HCT116 (cell line): ENCODE measurements at regions not wholly inside any gene's neighbourhood (a gene's known extent, or its start where the extent isn't known, plus 50 kb on each side); places are given as distances from the start of the nearest gene placed in this dataset.
"Not testable (repeated sequence)": the region's sequence is repeated elsewhere in the genome, so short reads cannot be mapped to it uniquely, and the experiment has no call there.

Experiments
- ATAC-seq: fragments of 200-7000 bp; cut with Tn5 transposase; 2 replicates; pipeline ENCODE4 v1.9.1; 2020; ENCODE audit warnings: mild to moderate bottlenecking, moderate library complexity
- BruUV-seq: library from RNA; stranded (reverse); fragments of 400-500 nt; replicated peaks from 2 replicates; lab custom pipeline; 2021; lab: Mats Ljungman, UMichigan
- CTCF ChIA-PET: fragments of 300-600 bp; sonication (Branson Sonifier 250); formaldehyde crosslinking; loops from one replicate; lab custom pipeline; 2021; ENCODE audit warnings: antibody characterized with exemption; lab: Charles Lee
- POLR2A ChIA-PET: fragments of 300-600, 350-600 bp; sonication (Branson Sonifier 250); formaldehyde crosslinking; loops from one replicate; lab custom pipeline; 2021; ENCODE audit warnings: antibody characterized with exemption; lab: Charles Lee
- RAD21 ChIA-PET, 2 experiments: fragments of 300-600 bp; sonication (Branson Sonifier 250); formaldehyde crosslinking; loops; one replicate each; lab custom pipeline; 2023; ENCODE audit warnings: low total read pairs in 2 of 2; ENCODE audit not compliant: uncharacterized antibody in 2 of 2, unreplicated experiment in 2 of 2, low non-redundant PET in 1 of 2; lab: Charles Lee
- DNase-seq: peaks from one replicate; pipeline ENCODE4 v3.0.0-alpha.2; 2010; ENCODE audit warnings: low read depth, low spot score
- H2AFZ ChIP-seq: fragments of 200-600 bp; shearing (Covaris generic), sonication (generic); 2 replicates; pipeline ENCODE4 v1.6.1; 2017; ENCODE audit warnings: low read depth, mixed run types, mixed read lengths, antibody characterized with exemption, low read length; ENCODE audit not compliant: poor library complexity, severe bottlenecking
- H3K27ac ChIP-seq: 2 replicates; pipeline ENCODE4 v1.5.1; 2012; ENCODE audit warnings: low read depth, low read length
- H3K27me3 ChIP-seq: fragments of 200-600 bp; sonication (generic); 2 replicates; pipeline ENCODE4 v1.6.1; 2016; ENCODE audit warnings: mixed run types, low read length, mixed read lengths; ENCODE audit not compliant: insufficient read depth
- H3K36me3 ChIP-seq, 2 experiments: fragments of 200-500 bp in 1 of 2; fragments of 200-600 bp in 1 of 2; sonication (Bioruptor generic) in 1 of 2; sonication (generic) in 1 of 2; 2 replicates each; pipeline versions ENCODE4 v1.5.1 to v1.6.1; 2014 to 2016; ENCODE audit warnings: low read length in 2 of 2, inconsistent platforms in 1 of 2, mixed read lengths in 1 of 2, mixed run types in 1 of 2; ENCODE audit not compliant: insufficient read depth in 2 of 2, control insufficient read depth in 1 of 2
- H3K4me1 ChIP-seq, 2 experiments: fragments of 200-600 bp in 1 of 2; sonication (generic) in 1 of 2; 2 replicates each; pipeline versions ENCODE4 v1.5.1 to v1.6.1; 2012 to 2017; ENCODE audit warnings: low read length in 2 of 2, inconsistent platforms in 1 of 2, mild to moderate bottlenecking in 1 of 2, mixed read lengths in 1 of 2, mixed run types in 1 of 2, moderate library complexity in 1 of 2; ENCODE audit not compliant: insufficient read depth in 2 of 2, control insufficient read depth in 1 of 2
- H3K4me2 ChIP-seq: fragments of 200-600 bp; sonication (generic); 2 replicates; pipeline ENCODE4 v1.6.1; 2017; ENCODE audit warnings: mixed run types, low read length, mixed read lengths
- H3K4me3 ChIP-seq, 2 experiments: fragments of 200-600 bp in 1 of 2; sonication (generic) in 1 of 2; replicated peaks in 1 of 2; 2 replicates each; pipeline ENCODE4 v1.5.1; 2011 to 2016; ENCODE audit warnings: low read length in 2 of 2, control low read depth in 1 of 2, low read depth in 1 of 2, mild to moderate bottlenecking in 1 of 2, mixed read lengths in 1 of 2, mixed run types in 1 of 2
- H3K79me2 ChIP-seq: fragments of 200-600 bp; sonication (generic); 2 replicates; pipeline ENCODE4 v1.6.1; 2017; ENCODE audit warnings: mild to moderate bottlenecking, mixed run types, low read length, moderate library complexity, mixed read lengths; ENCODE audit not compliant: insufficient read depth
- H3K9ac ChIP-seq: fragments of 200-600 bp; sonication (generic); 2 replicates; pipeline ENCODE4 v1.6.1; 2016; ENCODE audit warnings: low read length, mixed read lengths
- H3K9me2 ChIP-seq: fragments of 200-600 bp; sonication (generic), shearing (Covaris generic); 2 replicates; pipeline ENCODE4 v1.6.1; 2017; ENCODE audit warnings: mixed run types, mild to moderate bottlenecking, moderate library complexity; ENCODE audit not compliant: insufficient read depth
- H3K9me3 ChIP-seq, 2 experiments: fragments of 200-500 bp in 1 of 2; fragments of 200-600 bp in 1 of 2; sonication (Bioruptor generic) in 1 of 2; sonication (generic) in 1 of 2; 2 replicates each; pipeline ENCODE4 v1.6.1; 2014 to 2017; ENCODE audit warnings: low read length in 2 of 2, mixed read lengths in 2 of 2, inconsistent platforms in 1 of 2, low read depth in 1 of 2, mild to moderate bottlenecking in 1 of 2, mixed run types in 1 of 2, moderate library complexity in 1 of 2; ENCODE audit not compliant: control insufficient read depth in 1 of 2, insufficient read depth in 1 of 2
- H4K20me1 ChIP-seq: fragments of 200-600 bp; sonication (generic), shearing (Covaris generic); 2 replicates; pipeline ENCODE4 v1.6.1; 2017; ENCODE audit warnings: mixed run types, mild to moderate bottlenecking, moderate library complexity; ENCODE audit not compliant: insufficient read depth
- intact Hi-C: fragments of 100-400 bp; cut with micrococcal nuclease; formaldehyde crosslinking; loops from 2 replicates; pipeline ENCODE4 v1.10.0; 2022

DNA sequence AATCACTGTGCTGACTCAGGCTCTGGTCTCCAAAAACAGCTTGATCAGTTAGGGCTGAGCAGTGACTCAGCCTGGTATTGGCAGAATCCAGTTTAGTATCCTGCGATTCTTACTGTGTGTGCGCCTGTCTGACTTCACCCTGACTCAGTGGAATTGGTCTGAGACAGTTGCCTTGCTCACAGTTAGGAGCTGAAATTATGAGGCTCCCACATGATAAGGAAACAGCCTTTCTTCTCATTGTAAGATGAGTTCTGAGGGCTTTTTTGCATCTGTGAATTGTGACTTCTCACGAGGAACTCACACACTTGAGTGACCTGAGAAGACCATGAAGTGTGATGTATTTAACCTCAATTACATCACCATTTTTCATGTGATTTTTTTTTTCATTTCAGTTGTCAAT lies 1282.4 kb downstream of the RPIA start:
- H3K36me3 ChIP-seq, intact Hi-C loops, H3K79me2 ChIP-seq, H3K4me3 ChIP-seq, ATAC-seq, H2AFZ ChIP-seq, H3K4me1 ChIP-seq, H4K20me1 ChIP-seq, RAD21 ChIA-PET, H3K27ac ChIP-seq, H3K4me2 ChIP-seq, CTCF ChIA-PET, H3K9me2 ChIP-seq, DNase-seq, POLR2A ChIA-PET, H3K27me3 ChIP-seq, H3K9me3 ChIP-seq, BruUV-seq, H3K9ac ChIP-seq: not testable (repeated sequence)

GRCh38 chr2:89979826-89980537 lies 1288.5 kb downstream of the RPIA start:
- H3K27me3 ChIP-seq, H3K36me3 ChIP-seq, POLR2A ChIA-PET, H3K4me1 ChIP-seq, H3K4me3 ChIP-seq, RAD21 ChIA-PET, CTCF ChIA-PET, H3K9me3 ChIP-seq, H3K27ac ChIP-seq, intact Hi-C loops, ATAC-seq, DNase-seq, H3K9me2 ChIP-seq, H2AFZ ChIP-seq, BruUV-seq, H3K79me2 ChIP-seq, H3K4me2 ChIP-seq, H4K20me1 ChIP-seq, H3K9ac ChIP-seq: not testable (repeated sequence)

DNA sequence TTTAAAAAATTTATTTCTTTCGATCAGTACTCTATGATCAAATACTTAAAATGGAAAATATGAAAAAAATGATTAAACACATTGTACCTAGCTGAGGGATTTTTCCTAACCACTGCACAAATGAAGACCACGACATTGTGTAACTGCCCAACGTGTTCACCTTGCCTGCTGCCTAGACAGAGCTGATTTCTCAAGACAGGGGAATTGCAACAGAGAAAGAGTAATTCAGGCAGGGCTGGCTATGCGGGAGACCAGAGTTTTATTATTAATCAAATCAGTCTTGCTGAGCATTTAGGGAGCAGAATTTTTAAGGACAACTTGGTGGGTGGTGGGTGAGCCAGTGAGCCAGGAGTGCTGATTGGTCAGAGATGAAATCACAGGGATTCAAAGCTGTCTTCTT lies 1290.8 kb downstream of the RPIA start:
- H4K20me1 ChIP-seq, POLR2A ChIA-PET, H3K9me3 ChIP-seq, H3K9me2 ChIP-seq, H3K9ac ChIP-seq, H3K4me3 ChIP-seq, H3K27ac ChIP-seq, BruUV-seq, DNase-seq, H3K36me3 ChIP-seq, H3K4me2 ChIP-seq, intact Hi-C loops, CTCF ChIA-PET, ATAC-seq, RAD21 ChIA-PET, H2AFZ ChIP-seq, H3K4me1 ChIP-seq, H3K79me2 ChIP-seq, H3K27me3 ChIP-seq: not testable (repeated sequence)

GRCh38 chr2:89985650-89986049 lies 1294.2 kb downstream of the RPIA start:
- H3K9ac ChIP-seq, H3K27me3 ChIP-seq, intact Hi-C loops, DNase-seq, H3K79me2 ChIP-seq, RAD21 ChIA-PET, POLR2A ChIA-PET, H4K20me1 ChIP-seq, H2AFZ ChIP-seq, H3K27ac ChIP-seq, H3K4me3 ChIP-seq, ATAC-seq, CTCF ChIA-PET, H3K9me3 ChIP-seq, H3K4me1 ChIP-seq, H3K9me2 ChIP-seq, BruUV-seq, H3K36me3 ChIP-seq, H3K4me2 ChIP-seq: not testable (repeated sequence)
